Keratinocyte (primary cell): ENCODE measurements at regions not wholly inside any gene's neighbourhood (a gene's known extent, or its start where the extent isn't known, plus 50 kb on each side); places are given as distances from the start of the nearest gene placed in this dataset.

Experiments
- CTCF ChIP-seq, 3 experiments: IDR thresholded peaks in 1 of 3; conservative IDR thresholded peaks in 1 of 3; optimal IDR thresholded peaks in 1 of 3; 2 replicates in 2 of 3; 3 replicates in 1 of 3; pipeline versions ENCODE3 to v1.5.1; 2011; ENCODE audit warnings: low read length in 3 of 3, mild to moderate bottlenecking in 3 of 3, moderate library complexity in 2 of 3, control low read depth in 1 of 3, inconsistent platforms in 1 of 3; ENCODE audit not compliant: insufficient read depth in 2 of 3; ENCODE audit errors: extremely low read depth in 1 of 3
- EZH2 ChIP-seq: IDR thresholded peaks from one replicate; pipeline ENCODE4 v1.6.1; 2012; ENCODE audit warnings: inconsistent platforms, mild to moderate bottlenecking, low read length, moderate library complexity

GRCh38 chr4:141435446-141436225, 200.7 kb upstream of the IL15 start:
- TF ChIP-seq EZH2 (no peak), CTCF (optimal IDR thresholded peaks at IDR 0.05 in 1 of 3, IDR thresholded peaks at IDR 0.05 in 1 of 3, conservative IDR thresholded peaks at IDR 0.05 in 1 of 3; ENCODE audit: extremely low read depth in 1 of 3, insufficient read depth in 2 of 3, low read length in 3 of 3) (no peak)
